ENCODE measurements at regions not wholly inside any gene's neighbourhood (a gene's known extent, or its start where the extent isn't known, plus 50 kb on each side); places are given as distances from the start of the nearest gene placed in this dataset.

DNA sequence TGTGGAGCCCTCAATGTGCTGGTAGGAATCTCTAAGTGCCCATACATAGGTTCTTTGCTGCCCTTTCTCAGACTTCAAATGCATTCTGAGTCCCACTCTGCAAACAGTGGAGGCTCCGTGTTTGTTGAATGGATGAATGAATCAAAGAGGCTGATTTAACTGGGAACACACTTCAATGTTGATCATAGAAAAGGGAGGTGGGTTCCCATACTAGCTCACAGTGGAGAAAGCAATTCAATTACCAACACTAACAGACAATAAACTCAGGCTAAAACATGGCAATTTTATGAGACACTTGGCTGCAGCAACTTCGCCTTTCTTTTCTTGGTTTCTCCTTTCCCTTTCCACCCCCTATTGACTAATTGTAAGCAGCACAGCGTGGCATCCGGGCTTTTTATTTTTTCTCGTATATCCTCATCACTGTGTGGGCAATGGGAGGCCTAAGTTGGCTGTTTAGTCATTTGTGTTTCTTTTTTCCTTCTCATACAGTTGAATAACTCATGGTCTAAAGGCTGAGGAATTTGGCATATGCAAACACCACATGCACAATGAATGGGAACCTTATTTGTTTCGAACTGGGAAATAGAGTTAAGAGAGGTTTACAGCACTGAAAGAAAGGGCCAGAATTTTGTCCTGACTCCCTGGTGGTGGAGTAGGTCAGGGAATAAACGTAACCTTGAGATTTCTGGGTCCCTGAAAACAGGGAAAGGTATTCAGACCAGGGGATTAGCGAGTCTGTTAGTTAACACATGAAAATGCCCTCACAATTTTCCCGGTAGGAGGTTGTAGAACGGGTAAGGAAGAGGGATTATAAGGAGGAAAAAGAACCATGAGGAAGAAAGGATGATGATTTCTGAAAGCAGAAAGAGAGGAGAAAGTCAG, 858.5 kb downstream of the KCNMA1 start:
- no peak for TF ChIP-seq ZNF274 (IDR thresholded peaks at IDR 0.05; ENCODE audit: low read depth, low read length)
- no peak for TF ChIP-seq YY1 (IDR thresholded peaks at IDR 0.05; ENCODE audit: insufficient read depth, insufficient read length)
- TF ChIP-seq SUZ12 (IDR thresholded peaks at IDR 0.05; ENCODE audit: extremely low read depth, insufficient read depth, insufficient read length): no peak
